ENCODE measurements at regions not wholly inside any gene's neighbourhood (a gene's known extent, or its start where the extent isn't known, plus 50 kb on each side); places are given as distances from the start of the nearest gene placed in this dataset.

GRCh38 chr11:92852229-92852628, 117.2 kb upstream of the MTNR1B start:
- Histone ChIP-seq H3K4me1 (ENCODE audit: insufficient read depth, low read length) (peaks cover 11% of the 10 kb centered on the region), H3K9me3 (ENCODE audit: insufficient read depth, low read length, severe bottlenecking) (no peaks in the 10 kb centered on the region), H3K27me3 (ENCODE audit: insufficient read depth, low read length, poor library complexity) (no peaks in the 10 kb centered on the region), H3K27ac (ENCODE audit: low read length) (no peak overlapping the region), H4K20me1 (ENCODE audit: insufficient read depth, low read length) (no peaks in the 10 kb centered on the region), H3K4me3 (ENCODE audit: low read depth in 1 of 2, low read length in 2 of 2) (no peak overlapping the region), H3K79me2 (ENCODE audit: insufficient read depth, low read length) (no peaks in the 10 kb centered on the region), H3K9ac (ENCODE audit: low read depth, low read length) (no peak overlapping the region), H3K4me2 (ENCODE audit: insufficient read depth, low read length) (no peak overlapping the region), H2AFZ (ENCODE audit: low read depth, low read length) (no peak overlapping the region), H3K36me3 (ENCODE audit: insufficient read depth, low read length) (no peaks in the 10 kb centered on the region)
- DNase-seq (no peak), ATAC-seq (ENCODE audit: insufficient read depth, low read depth) (no peak)
- no peak for TF ChIP-seq CTCF (IDR thresholded peaks at IDR 0.05; ENCODE audit: borderline replicate concordance, extremely low read depth, low read length, poor library complexity, severe bottlenecking)
- no peak for TF ChIP-seq EZH2 (IDR thresholded peaks at IDR 0.05; ENCODE audit: borderline replicate concordance, low read depth, low read length, severe bottlenecking)

DNA sequence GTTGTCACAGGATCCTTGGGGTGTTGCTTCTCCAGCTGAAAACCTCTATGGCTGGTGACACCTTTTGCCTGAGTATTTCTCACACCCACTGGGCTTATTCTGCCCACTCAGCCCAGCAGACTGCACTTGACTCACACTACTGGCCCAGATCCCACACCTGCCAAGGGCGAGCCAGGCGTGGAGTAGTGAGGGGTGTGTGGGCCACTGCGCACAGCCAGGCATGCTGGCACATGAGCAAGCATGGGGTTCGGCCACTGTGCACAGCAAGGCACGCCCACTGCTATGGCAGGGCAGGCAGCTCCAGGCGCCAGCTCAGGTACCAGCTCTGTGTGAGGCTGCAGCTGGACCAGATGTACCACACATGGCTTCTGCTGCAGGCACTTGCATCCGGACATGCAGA, 116.5 kb upstream of the MTNR1B start:
- H3K36me3 ChIP-seq (ENCODE audit: insufficient read depth, low read length) = no peaks in the 10 kb centered on the region
- H3K4me1 ChIP-seq (ENCODE audit: insufficient read depth, low read length) = peaks cover 11% of the 10 kb centered on the region
- H3K27me3 ChIP-seq (ENCODE audit: insufficient read depth, low read length, poor library complexity) = no peaks in the 10 kb centered on the region
- H3K79me2 ChIP-seq (ENCODE audit: insufficient read depth, low read length) = no peaks in the 10 kb centered on the region
- H3K4me3 ChIP-seq (ENCODE audit: low read depth in 1 of 2, low read length in 2 of 2) = no peak overlapping the region
- no peak overlapping the region for H3K4me2 ChIP-seq (ENCODE audit: insufficient read depth, low read length)
- TF ChIP-seq EZH2 (IDR thresholded peaks at IDR 0.05; ENCODE audit: borderline replicate concordance, low read depth, low read length, severe bottlenecking) = no peak
- TF ChIP-seq CTCF (IDR thresholded peaks at IDR 0.05; ENCODE audit: borderline replicate concordance, extremely low read depth, low read length, poor library complexity, severe bottlenecking) = no peak
- H3K9ac ChIP-seq (ENCODE audit: low read depth, low read length) = no peak overlapping the region
- ATAC-seq (ENCODE audit: insufficient read depth, low read depth) (no peak), DNase-seq (no peak)
- H2AFZ ChIP-seq (ENCODE audit: low read depth, low read length) = no peak overlapping the region
- no peak overlapping the region for H3K27ac ChIP-seq (ENCODE audit: low read length)
- H4K20me1 ChIP-seq (ENCODE audit: insufficient read depth, low read length) = no peaks in the 10 kb centered on the region
- H3K9me3 ChIP-seq (ENCODE audit: insufficient read depth, low read length, severe bottlenecking) = no peaks in the 10 kb centered on the region

DNA sequence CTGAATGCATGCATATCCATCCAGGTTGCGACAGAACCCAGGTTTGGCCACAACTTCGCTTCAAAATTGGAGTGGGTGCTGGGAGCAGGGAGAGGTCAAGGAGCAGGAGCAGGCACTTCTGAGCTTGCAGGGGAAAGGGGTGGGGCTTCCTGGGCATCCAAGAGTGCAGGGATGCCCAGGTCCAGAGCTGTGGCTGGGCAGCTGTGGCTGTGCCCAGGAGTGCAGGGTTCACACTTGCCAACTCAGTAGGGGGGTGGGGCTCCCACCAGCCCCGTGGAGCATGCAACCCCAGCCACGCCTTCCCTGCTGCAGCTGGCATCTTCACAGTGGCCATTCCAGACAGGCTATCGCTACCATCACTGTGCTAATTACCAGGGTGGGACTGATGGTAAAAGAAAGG, 115.3 kb upstream of the MTNR1B start:
- Histone ChIP-seq H3K79me2 (ENCODE audit: insufficient read depth, low read length) (no peaks in the 10 kb centered on the region), H3K4me3 (ENCODE audit: low read depth in 1 of 2, low read length in 2 of 2) (no peak overlapping the region), H3K27me3 (ENCODE audit: insufficient read depth, low read length, poor library complexity) (no peaks in the 10 kb centered on the region), H3K9ac (ENCODE audit: low read depth, low read length) (no peak overlapping the region), H3K36me3 (ENCODE audit: insufficient read depth, low read length) (no peaks in the 10 kb centered on the region), H3K27ac (ENCODE audit: low read length) (no peak overlapping the region), H4K20me1 (ENCODE audit: insufficient read depth, low read length) (no peaks in the 10 kb centered on the region), H3K4me2 (ENCODE audit: insufficient read depth, low read length) (no peak overlapping the region), H3K9me3 (ENCODE audit: insufficient read depth, low read length, severe bottlenecking) (no peaks in the 10 kb centered on the region), H3K4me1 (ENCODE audit: insufficient read depth, low read length) (peaks cover 11% of the 10 kb centered on the region), H2AFZ (ENCODE audit: low read depth, low read length) (no peak overlapping the region)
- ATAC-seq (ENCODE audit: insufficient read depth, low read depth) (no peak), DNase-seq (no peak)
- TF ChIP-seq EZH2 (IDR thresholded peaks at IDR 0.05; ENCODE audit: borderline replicate concordance, low read depth, low read length, severe bottlenecking) = no peak
- TF ChIP-seq CTCF (IDR thresholded peaks at IDR 0.05; ENCODE audit: borderline replicate concordance, extremely low read depth, low read length, poor library complexity, severe bottlenecking) = no peak

GRCh38 chr11:92854952-92855351, 114.5 kb upstream of the MTNR1B start:
- H3K9me3 ChIP-seq (ENCODE audit: insufficient read depth, low read length, severe bottlenecking) = no peaks in the 10 kb centered on the region
- peak; percentile 17 for TF ChIP-seq CTCF (IDR thresholded peaks at IDR 0.05; ENCODE audit: borderline replicate concordance, extremely low read depth, low read length, poor library complexity, severe bottlenecking)
- no peak for TF ChIP-seq EZH2 (IDR thresholded peaks at IDR 0.05; ENCODE audit: borderline replicate concordance, low read depth, low read length, severe bottlenecking)
- ATAC-seq (ENCODE audit: insufficient read depth, low read depth) = peak; percentile 70
- no peak overlapping the region for H3K9ac ChIP-seq (ENCODE audit: low read depth, low read length)
- no peak overlapping the region for H2AFZ ChIP-seq (ENCODE audit: low read depth, low read length)
- DNase-seq = no peak
- H3K27me3 ChIP-seq (ENCODE audit: insufficient read depth, low read length, poor library complexity) = no peaks in the 10 kb centered on the region
- H3K27ac ChIP-seq (ENCODE audit: low read length) = no peak overlapping the region
- no peaks in the 10 kb centered on the region for H4K20me1 ChIP-seq (ENCODE audit: insufficient read depth, low read length)
- H3K4me3 ChIP-seq (ENCODE audit: low read depth in 1 of 2, low read length in 2 of 2) = no peak overlapping the region
- no peaks in the 10 kb centered on the region for H3K79me2 ChIP-seq (ENCODE audit: insufficient read depth, low read length)
- no peak overlapping the region for H3K4me2 ChIP-seq (ENCODE audit: insufficient read depth, low read length)
- H3K4me1 ChIP-seq (ENCODE audit: insufficient read depth, low read length) = peaks cover 11% of the 10 kb centered on the region
- no peaks in the 10 kb centered on the region for H3K36me3 ChIP-seq (ENCODE audit: insufficient read depth, low read length)
